ENCODE measurements at regions not wholly inside any gene's neighbourhood (a gene's known extent, or its start where the extent isn't known, plus 50 kb on each side); places are given as distances from the start of the nearest gene placed in this dataset.

DNA sequence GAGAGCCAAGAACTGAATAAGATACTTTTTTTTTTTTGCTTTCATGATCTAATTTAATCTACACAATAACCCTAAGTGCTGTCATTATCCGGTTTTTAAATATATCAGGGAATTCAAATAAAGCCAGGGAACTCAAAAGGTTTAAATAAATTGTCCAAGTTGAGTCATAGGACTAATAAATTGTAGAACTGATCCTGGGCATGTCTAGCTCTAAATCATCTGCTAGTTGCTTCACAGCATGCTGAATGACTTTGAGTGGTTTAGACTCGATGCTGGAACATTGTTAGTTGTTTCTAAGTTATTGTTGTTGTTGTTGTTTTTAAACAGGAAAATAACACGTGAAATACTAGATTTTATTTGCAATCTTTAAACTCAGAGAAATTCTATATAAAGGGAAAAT lies 147.2 kb upstream of the HNMT start:
- TF ChIP-seq, protein P1, sequence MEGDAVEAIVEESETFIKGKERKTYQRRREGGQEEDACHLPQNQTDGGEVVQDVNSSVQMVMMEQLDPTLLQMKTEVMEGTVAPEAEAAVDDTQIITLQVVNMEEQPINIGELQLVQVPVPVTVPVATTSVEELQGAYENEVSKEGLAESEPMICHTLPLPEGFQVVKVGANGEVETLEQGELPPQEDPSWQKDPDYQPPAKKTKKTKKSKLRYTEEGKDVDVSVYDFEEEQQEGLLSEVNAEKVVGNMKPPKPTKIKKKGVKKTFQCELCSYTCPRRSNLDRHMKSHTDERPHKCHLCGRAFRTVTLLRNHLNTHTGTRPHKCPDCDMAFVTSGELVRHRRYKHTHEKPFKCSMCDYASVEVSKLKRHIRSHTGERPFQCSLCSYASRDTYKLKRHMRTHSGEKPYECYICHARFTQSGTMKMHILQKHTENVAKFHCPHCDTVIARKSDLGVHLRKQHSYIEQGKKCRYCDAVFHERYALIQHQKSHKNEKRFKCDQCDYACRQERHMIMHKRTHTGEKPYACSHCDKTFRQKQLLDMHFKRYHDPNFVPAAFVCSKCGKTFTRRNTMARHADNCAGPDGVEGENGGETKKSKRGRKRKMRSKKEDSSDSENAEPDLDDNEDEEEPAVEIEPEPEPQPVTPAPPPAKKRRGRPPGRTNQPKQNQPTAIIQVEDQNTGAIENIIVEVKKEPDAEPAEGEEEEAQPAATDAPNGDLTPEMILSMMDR (conservative IDR thresholded peaks at IDR 0.05 in 1 of 2, IDR thresholded peaks at IDR 0.05 in 1 of 2; ENCODE audit: extremely low read depth in 1 of 2, insufficient read depth in 1 of 2, low read depth in 1 of 2, low read length in 2 of 2): no peak
- TF ChIP-seq EZH2 (IDR thresholded peaks at IDR 0.05; ENCODE audit: borderline replicate concordance, low read length): no peak
